Lung (tissue), 11 donors: ENCODE measurements at regions not wholly inside any gene's neighbourhood (a gene's known extent, or its start where the extent isn't known, plus 50 kb on each side); places are given as distances from the start of the nearest gene placed in this dataset.

ENCODE experiments used
- ATAC-seq: fragments of 200-7000 bp; cut with Tn5 transposase; one replicate; pipeline ENCODE4 v1.9.1; 2020; ENCODE audit warnings: moderate number of reproducible peaks; ENCODE audit not compliant: insufficient read depth, low FRiP score
- DNase-seq, 3 donors: peaks; one replicate each; pipeline ENCODE4 v3.0.0-alpha.2; 2013 to 2017
- H3K27ac ChIP-seq, 2 donors: one replicate each; pipeline ENCODE4 v1.5.1; 2013; ENCODE audit warnings: mild to moderate bottlenecking in 2 of 2, moderate library complexity in 2 of 2, control low read depth in 1 of 2, inconsistent platforms in 1 of 2, low read depth in 1 of 2, low read length in 1 of 2
- H3K27me3 ChIP-seq, 3 donors: one replicate each; pipeline ENCODE4 v1.5.1; 2013; ENCODE audit warnings: low read length in 2 of 3; ENCODE audit not compliant: control insufficient read depth in 3 of 3, insufficient read depth in 3 of 3
- H3K36me3 ChIP-seq, 4 donors: one replicate each; pipeline ENCODE4 v1.5.1; 2013; ENCODE audit warnings: low read length in 4 of 4, mild to moderate bottlenecking in 1 of 4, moderate library complexity in 1 of 4; ENCODE audit not compliant: control insufficient read depth in 4 of 4, insufficient read depth in 4 of 4
- H3K4me1 ChIP-seq, 5 donors: one replicate each; pipeline ENCODE4 v1.5.1; 2013; ENCODE audit warnings: low read length in 5 of 5, mild to moderate bottlenecking in 2 of 5, moderate library complexity in 1 of 5; ENCODE audit not compliant: control insufficient read depth in 5 of 5, insufficient read depth in 5 of 5
- H3K4me3 ChIP-seq: one replicate; pipeline ENCODE4 v1.5.1; 2013; ENCODE audit warnings: mild to moderate bottlenecking, control low read depth, moderate library complexity
- H3K9ac ChIP-seq, 2 donors: one replicate each; pipeline ENCODE4 v1.5.1; 2013; ENCODE audit warnings: low read length in 2 of 2, control low read depth in 1 of 2; ENCODE audit not compliant: insufficient read depth in 1 of 2
- H3K9me3 ChIP-seq, 4 donors: one replicate each; pipeline ENCODE4 v1.5.1; 2013; ENCODE audit warnings: low read length in 3 of 4, mild to moderate bottlenecking in 1 of 4, moderate library complexity in 1 of 4; ENCODE audit not compliant: control insufficient read depth in 4 of 4, insufficient read depth in 3 of 4
- CTCF ChIP-seq: IDR thresholded peaks from 2 replicates; pipeline ENCODE4 v1.5.1; 2012; ENCODE audit warnings: mild to moderate bottlenecking; ENCODE audit errors: control extremely low read depth, extremely low read depth
- WGBS, 2 donors: extraction: QIAGEN DNeasy Blood & Tissue Kit; methylation state at CpG; one replicate each; pipeline ENCODE4 v1.1.7; 2013; 5-methylcytosine and 5-hydroxymethylcytosine counted together
- donor health status: control.
- donor health status: control.
- donor health status: Bipolar disorder and iron deficiency.
- donor health status: healthy.
- donor health status: DM: yes; HTN: yes; CAD: no.

- 42 to 54% methylated on average over 4 of the region's 4 CpGs for WGBS, 2 donors
- Histone ChIP-seq H3K4me1 (peaks cover 3 to 35% (median 9%) of the 10 kb centered on the region in 5 donors), H3K36me3 (no peaks in the 10 kb centered on the region), H3K27ac (no peak overlapping the region), H3K9me3 (peaks cover 0 to 1% (median 0%) of the 10 kb centered on the region in 4 donors), H3K4me3 (no peak overlapping the region), H3K27me3 (no peaks in the 10 kb centered on the region), H3K9ac (no peak overlapping the region)
- ATAC-seq: no peak
- no peak for TF ChIP-seq CTCF
- DNase-seq: peak in 2 of 3 donors; percentile 79 to 86
Measured at GRCh38 chr7:25663877-25664276, 435.6 kb upstream of the NPVF start.

- no peak overlapping the region for H3K4me3 ChIP-seq
- no peaks in the 10 kb centered on the region for H3K36me3 ChIP-seq
- H3K27me3 ChIP-seq: no peaks in the 10 kb centered on the region
- DNase-seq (no peak), ATAC-seq (no peak)
- 67 to 72% methylated on average over 2 of the region's 2 CpGs for whole genome bisulfite sequencing, 2 donors
- H3K27ac ChIP-seq: no peak overlapping the region
- H3K9me3 ChIP-seq: peaks cover 0 to 1% (median 0%) of the 10 kb centered on the region in 4 donors
- H3K4me1 ChIP-seq: peaks cover 3 to 30% (median 11%) of the 10 kb centered on the region in 5 donors
- no peak overlapping the region for H3K9ac ChIP-seq
- TF ChIP-seq CTCF: no peak
Measured at GRCh38 chr7:25664593-25664992, 436.3 kb upstream of the NPVF start.

GRCh38 chr7:25665374-25665773, 437.1 kb upstream of the NPVF start:
- H3K36me3 ChIP-seq: no peaks in the 10 kb centered on the region
- H3K27me3 ChIP-seq: no peaks in the 10 kb centered on the region
- peaks cover 0 to 32% (median 18%) of the 10 kb centered on the region in 5 donors for H3K4me1 ChIP-seq
- no peak overlapping the region for H3K27ac ChIP-seq
- DNase-seq (no peak), ATAC-seq (peak; percentile 3)
- H3K4me3 ChIP-seq: no peak overlapping the region
- peaks cover 0 to 3% (median 0%) of the 10 kb centered on the region in 4 donors for H3K9me3 ChIP-seq
- no peak overlapping the region for H3K9ac ChIP-seq
- WGBS, 2 donors: 81 to 92% methylated on average over 4 of the region's 4 CpGs
- no peak for TF ChIP-seq CTCF
